SIG-M5 treated with dmso at 0.1 percent for 504 hours (cell line): ENCODE measurements at regions not wholly inside any gene's neighbourhood (a gene's known extent, or its start where the extent isn't known, plus 50 kb on each side); places are given as distances from the start of the nearest gene placed in this dataset.

Experiments used
- DNase-seq: peaks from one replicate; lab custom pipeline; 2025; ENCODE audit not compliant: unreplicated experiment; lab: John Stamatoyannopoulos, UW

- no peak for DNase-seq
Measured at GRCh38 chr13:74683411-74683810, 549.2 kb upstream of the KLF12 start.

- no peak for DNase-seq
Measured at GRCh38 chr13:74682746-74683145, 548.5 kb upstream of the KLF12 start.

- DNase-seq: no peak
Measured at GRCh38 chr13:74681891-74682290, 547.7 kb upstream of the KLF12 start.

GRCh38 chr13:74678308-74678965 lies 544.2 kb upstream of the KLF12 start:
- DNase-seq: no peak

- no peak for DNase-seq
Measured at GRCh38 chr13:74675972-74676371, 541.8 kb upstream of the KLF12 start.

GRCh38 chr13:74675182-74675581 lies 541.0 kb upstream of the KLF12 start:
- DNase-seq: no peak

- no peak for DNase-seq
Measured at GRCh38 chr13:74674720-74675119, 540.5 kb upstream of the KLF12 start.

- DNase-seq: no peak
Measured at GRCh38 chr13:74669149-74669548, 534.9 kb upstream of the KLF12 start.

- no peak for DNase-seq
Measured at GRCh38 chr13:74667656-74668203, 533.5 kb upstream of the KLF12 start.

GRCh38 chr13:74662905-74663304 lies 528.7 kb upstream of the KLF12 start:
- no peak for DNase-seq

- no peak for DNase-seq
Measured at GRCh38 chr13:74661851-74662250, 527.6 kb upstream of the KLF12 start.

GRCh38 chr13:74657765-74658164 lies 523.6 kb upstream of the KLF12 start:
- no peak for DNase-seq

- DNase-seq: peak; percentile 7
Measured at GRCh38 chr13:74651121-74651520, 516.9 kb upstream of the KLF12 start.

- DNase-seq: no peak
Measured at GRCh38 chr13:74647991-74648390, 513.8 kb upstream of the KLF12 start.

GRCh38 chr13:74647211-74647610 lies 513.0 kb upstream of the KLF12 start:
- no peak for DNase-seq

GRCh38 chr13:74646091-74646490 lies 511.9 kb upstream of the KLF12 start:
- DNase-seq: no peak

- DNase-seq: no peak
Measured at GRCh38 chr13:74645586-74645985, 511.4 kb upstream of the KLF12 start.

GRCh38 chr13:74644229-74644628 lies 510.0 kb upstream of the KLF12 start:
- no peak for DNase-seq

- DNase-seq: no peak
Measured at GRCh38 chr13:74641586-74641985, 507.4 kb upstream of the KLF12 start.

- no peak for DNase-seq
Measured at GRCh38 chr13:74633734-74634133, 499.5 kb upstream of the KLF12 start.

GRCh38 chr13:74629985-74630384 lies 495.8 kb upstream of the KLF12 start:
- DNase-seq: no peak

- no peak for DNase-seq
Measured at GRCh38 chr13:74625541-74625940, 491.3 kb upstream of the KLF12 start.

- DNase-seq: no peak
Measured at GRCh38 chr13:74623761-74624160, 489.6 kb upstream of the KLF12 start.
